Right ventricle myocardium inferior (tissue), 1 donor: ENCODE measurements at regions not wholly inside any gene's neighbourhood (a gene's known extent, or its start where the extent isn't known, plus 50 kb on each side); places are given as distances from the start of the nearest gene placed in this dataset.

ENCODE experiments used
- ATAC-seq: fragments of 200-7000 bp; cut with Tn5 transposase; one replicate; pipeline ENCODE4 v1.9.1; 2020; ENCODE audit warnings: mild to moderate bottlenecking, moderate library complexity
- DNase-seq: peaks from one replicate; pipeline ENCODE4 v3.0.0; 2021; ENCODE audit errors: missing footprints
- intact Hi-C: fragments of 100-400 bp; cut with DNase I; formaldehyde crosslinking; loops from one replicate; pipeline ENCODE4 v1.11.0; 2022
- donor health status: DM: no; HTN: yes; CAD: no; lungs with severe emphysema.

DNA sequence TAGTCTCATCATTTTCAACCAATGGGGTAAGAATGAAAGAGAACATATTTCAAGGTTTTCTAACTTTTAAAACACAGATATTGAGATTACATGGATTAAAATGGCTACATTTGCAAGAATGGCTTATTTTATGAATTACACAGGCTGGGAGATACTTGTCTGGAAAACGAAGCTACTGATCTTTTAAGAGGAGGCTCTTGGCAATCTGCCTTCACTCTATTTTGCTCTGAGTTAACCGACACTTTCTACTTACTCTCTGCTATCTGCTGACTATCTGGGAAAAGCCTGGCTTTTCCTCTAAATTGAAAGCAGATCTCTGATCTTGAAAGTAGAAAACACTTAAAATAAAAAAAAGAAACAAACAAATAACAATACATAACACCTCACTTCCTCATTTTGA is 325.4 kb upstream of the LINC00305 start:
- ATAC-seq (no peak), DNase-seq (no peak)
- intact Hi-C loops: no loop called here

DNA sequence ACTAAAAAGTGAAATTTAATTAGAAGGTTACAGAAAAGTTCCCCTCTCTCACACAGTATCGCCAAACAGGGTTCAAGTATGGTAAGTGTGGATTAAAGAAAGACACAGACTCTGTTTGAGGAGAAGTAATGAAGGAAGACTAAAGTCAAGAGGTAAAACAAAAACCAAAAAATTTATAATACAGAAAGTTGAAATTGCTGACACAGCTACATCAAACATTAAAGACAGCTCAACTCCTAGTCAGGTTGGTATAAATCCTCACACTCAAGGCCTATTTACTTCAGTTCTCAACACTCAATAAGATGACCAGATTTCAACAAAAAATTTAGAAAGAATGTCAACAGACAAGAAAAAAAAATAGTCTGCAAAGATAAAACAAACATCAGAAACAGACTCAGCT is 300.5 kb upstream of the LINC00305 start:
- no peak for ATAC-seq
- intact Hi-C loops: no loop called here
- DNase-seq: no peak

DNA sequence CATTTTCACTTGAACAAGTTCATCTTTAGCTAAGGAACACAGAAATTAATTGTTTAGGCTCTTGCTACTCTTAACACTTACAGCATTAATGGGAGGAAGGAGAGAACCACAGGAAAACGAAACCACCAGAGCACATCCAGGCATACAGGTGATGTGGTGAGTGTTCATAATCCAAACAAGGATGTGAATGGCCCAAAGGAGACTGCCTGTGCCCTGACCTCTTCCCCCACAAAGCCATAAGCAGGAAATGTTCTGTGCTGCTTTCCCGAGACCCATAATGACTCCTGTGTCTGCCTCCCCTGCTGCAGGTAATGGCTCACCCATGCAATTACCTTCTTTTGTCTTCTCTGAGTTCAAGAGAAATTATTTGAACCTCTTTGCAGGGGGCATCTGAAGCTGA is 295.9 kb upstream of the LINC00305 start:
- intact Hi-C loops: no loop called here
- ATAC-seq (no peak), DNase-seq (no peak)

DNA sequence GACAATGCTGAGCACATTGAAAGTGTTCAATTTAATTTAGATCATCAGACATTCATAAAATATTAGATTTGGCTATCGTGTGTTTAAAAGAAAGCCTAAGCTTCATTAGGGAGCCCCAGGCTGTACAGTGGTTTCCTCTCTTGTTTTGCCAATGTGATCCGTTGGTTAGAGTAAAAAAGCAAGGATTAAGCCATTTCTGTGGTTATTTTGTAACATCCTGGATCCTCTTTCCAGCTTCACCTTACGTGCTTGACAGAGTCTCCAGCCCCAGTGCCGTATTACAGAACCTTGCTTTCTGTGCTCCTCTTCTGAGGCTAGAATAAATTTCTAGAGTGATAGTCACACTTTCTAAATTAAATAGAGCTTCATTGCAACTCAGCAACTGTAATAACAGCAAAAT is 289.3 kb upstream of the LINC00305 start:
- intact Hi-C loops: no loop called here
- ATAC-seq (no peak), DNase-seq (no peak)

DNA sequence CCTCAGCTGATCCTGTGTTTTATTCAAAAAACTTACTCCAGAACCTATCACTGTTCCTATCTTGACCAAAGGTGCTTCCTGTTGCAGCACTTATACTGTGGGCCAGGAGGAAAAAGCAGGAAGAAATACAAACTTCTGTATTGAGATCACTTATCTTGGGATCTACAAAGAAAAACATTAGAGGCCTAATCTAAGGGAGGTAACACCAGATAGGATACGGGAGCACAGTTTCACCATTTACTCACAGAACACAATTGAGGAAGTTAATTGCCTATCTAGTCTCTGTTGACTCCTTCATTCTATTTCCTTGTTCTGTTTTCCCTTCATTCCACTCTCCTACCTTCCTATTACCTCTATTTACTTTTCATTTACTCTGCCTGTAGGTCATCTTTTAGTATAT is 287.2 kb upstream of the LINC00305 start:
- ATAC-seq: no peak
- no peak for DNase-seq
- intact Hi-C loops: no loop called here

DNA sequence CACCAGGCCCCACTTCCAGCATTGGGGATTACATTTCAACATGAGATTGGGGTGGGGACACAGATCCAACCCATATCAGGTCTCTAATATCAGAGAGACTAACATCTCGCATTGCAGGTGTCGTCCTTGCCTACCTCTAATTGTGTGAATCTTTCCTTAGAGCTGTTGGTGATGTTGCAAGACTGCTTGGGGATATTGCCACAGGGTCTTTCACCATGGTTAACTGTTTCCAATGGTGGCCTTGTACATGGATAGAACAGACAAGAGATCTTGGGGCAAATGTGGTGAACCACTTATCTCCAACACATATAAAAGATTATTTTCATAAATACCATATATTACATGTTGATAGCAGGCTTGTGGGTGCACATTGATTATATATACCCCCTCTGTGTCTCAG is 270.3 kb upstream of the LINC00305 start:
- ATAC-seq: no peak

DNA sequence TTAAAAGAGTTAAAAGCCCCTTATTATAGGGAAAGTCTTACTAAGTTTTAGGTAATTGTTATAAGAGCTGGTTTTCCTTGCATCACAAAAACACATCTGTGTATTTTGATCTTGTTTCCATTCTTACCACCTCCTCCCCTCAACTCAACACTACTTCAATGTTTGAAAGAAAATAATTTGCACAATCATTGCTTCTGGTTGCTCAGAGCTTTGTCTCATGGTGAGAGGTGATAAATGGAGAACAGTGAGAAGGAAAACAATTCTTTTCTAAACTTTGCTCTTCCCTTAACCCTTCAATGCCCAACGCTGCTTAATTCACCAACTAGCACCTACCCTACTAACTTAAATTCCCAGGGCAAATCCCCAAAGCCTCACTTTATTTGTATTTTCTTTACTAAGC is 268.1 kb upstream of the LINC00305 start:
- ATAC-seq: no peak
- intact Hi-C loops: loop anchor here (10.0 kb wide), 1 partner anchor 402 kb away; no protein-coding TSS in a partner anchor
- no peak for DNase-seq

More for the DNA sequence above, 270.3 kb upstream of the LINC00305 start:
- DNase-seq: no peak
- intact Hi-C loops: loop anchor here (10.0 kb wide), 1 partner anchor 404 kb away; no protein-coding TSS in a partner anchor

DNA sequence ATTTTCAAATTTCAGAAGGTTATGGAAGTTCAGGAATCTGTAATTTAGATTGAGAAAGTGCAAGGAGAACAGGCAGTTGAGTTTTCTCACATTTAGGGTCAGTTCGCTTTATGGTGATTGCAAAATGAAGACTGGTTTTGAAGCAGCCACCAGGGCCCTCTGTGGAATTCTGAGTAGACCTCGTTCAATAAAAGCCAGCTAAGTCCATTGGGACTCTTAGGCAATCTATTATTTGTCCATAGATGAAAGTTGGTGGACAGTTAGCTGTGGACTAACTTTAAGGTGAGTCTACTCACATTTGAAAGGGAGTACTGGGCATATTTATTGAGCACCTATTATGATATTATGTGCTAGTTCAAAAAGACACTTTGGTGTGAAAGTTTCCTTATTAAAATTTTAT is 266.3 kb upstream of the LINC00305 start:
- DNase-seq (no peak), ATAC-seq (no peak)
- intact Hi-C loops: loop anchor here (10.0 kb wide), 1 partner anchor 400 kb away; no protein-coding TSS in a partner anchor

DNA sequence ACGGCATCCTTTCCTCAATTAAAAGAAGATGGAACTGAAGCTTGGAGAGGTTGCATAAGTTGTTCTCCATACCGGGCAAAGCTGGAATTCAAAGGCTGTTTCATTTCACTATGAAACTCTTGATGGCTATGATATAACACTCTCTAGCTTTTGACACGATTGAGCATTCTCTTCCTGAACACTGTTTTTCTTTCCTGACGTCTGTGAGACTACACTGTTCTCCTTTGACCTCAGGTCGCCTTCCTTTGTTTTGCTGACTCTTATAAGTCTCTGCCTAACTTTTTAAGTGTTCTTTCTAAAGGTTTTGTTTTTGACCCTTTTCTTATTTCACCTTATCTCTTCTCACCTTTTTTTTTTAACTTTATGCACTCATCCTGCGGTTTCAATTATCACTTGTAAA is 261.8 kb upstream of the LINC00305 start:
- intact Hi-C loops: loop anchor here (10.0 kb wide), 1 partner anchor 396 kb away; no protein-coding TSS in a partner anchor
- no peak for ATAC-seq
- DNase-seq: no peak

DNA sequence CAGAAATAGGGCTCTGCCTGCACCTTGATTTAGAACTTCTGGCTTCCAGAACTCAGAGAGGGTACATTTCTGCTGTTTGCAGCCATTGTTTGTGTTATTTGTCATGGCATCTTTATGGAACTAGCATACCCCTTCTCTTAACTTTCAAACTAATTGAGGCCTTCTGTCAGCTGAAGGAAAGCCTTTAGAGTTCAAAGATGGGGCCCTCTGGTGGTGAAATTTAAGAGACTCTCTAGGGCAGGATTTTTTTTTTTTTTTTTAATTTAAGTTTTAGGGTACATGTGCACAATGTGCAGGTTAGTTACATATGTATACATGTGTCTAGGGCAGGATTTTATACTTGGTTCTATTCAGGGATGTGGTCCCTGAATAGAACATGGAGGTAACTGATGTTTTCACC is 260.6 kb upstream of the LINC00305 start:
- ATAC-seq (no peak), DNase-seq (no peak)
- intact Hi-C loops: no loop called here

DNA sequence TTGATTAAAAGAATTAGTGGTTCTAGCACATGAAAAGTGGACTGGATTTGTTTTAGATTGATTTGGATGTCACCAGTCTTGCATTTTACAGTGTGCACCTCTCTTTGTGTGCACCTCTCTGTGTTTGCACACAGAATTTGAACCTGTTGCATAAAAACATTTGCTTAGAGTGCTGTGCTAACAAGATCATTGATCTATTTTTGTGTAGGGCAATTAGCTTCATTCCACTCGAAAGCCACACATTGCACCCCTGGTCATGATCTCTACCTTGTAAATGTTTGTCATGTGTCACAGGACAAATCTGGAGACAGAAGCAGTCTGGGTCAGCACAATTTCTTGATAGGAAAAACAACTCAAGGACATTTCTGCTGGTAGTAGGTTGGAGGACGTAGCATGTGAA is 258.7 kb upstream of the LINC00305 start:
- intact Hi-C loops: no loop called here
- no peak for DNase-seq
- no peak for ATAC-seq

DNA sequence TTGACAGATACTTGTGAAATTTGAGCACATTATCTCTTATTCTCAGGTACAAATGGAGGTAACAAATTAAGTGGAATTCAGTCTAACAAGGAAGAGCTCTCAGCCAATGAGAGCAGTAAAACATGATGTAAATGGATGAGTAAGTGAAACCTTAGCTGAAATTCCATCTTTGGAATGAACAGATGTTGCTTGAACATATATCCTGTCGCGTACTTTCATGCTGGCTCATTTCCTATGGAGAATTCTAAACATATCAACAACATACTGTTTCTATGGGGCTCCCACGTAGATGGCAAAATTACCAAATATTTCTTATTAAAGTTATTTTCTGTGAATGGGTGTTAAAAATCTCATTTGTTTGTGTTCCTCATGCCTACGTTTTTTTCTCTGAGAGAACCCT is 256.3 kb upstream of the LINC00305 start:
- ATAC-seq (no peak), DNase-seq (no peak)
- intact Hi-C loops: no loop called here

DNA sequence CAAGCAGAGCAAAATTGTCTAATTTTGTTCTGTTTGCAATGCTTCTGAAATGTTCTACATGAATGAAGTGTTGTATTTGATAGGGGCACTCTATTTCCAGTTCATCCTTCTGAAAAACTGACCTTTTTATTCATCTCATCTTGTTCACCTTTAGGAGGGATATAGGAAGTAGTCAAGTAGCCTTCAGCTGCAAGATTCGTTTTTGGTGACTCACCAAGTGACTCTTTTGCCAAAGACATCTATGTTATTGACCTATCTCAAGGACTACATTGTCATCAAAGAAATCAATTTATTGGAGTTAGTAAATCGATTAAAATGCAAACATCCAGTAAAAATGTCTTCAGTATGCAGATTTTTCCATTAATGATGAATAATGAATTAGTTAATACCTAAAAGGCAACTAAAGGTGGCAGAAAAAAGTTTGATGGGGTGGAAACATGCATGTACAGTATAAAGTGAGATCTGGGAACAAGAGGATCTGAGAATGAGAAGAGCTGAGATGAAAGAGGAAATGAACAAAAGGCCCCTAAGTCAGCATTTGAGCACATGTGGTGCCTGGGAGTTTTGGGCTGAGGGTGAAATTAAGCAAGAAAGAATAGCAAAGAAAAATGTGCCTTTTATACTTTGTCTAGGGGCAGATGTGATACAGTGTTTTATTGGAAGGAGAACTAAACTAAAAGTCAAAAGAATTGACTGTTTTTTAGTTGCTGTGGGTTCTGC is 255.1 kb upstream of the LINC00305 start:
- DNase-seq: no peak
- intact Hi-C loops: no loop called here
- ATAC-seq: no peak

DNA sequence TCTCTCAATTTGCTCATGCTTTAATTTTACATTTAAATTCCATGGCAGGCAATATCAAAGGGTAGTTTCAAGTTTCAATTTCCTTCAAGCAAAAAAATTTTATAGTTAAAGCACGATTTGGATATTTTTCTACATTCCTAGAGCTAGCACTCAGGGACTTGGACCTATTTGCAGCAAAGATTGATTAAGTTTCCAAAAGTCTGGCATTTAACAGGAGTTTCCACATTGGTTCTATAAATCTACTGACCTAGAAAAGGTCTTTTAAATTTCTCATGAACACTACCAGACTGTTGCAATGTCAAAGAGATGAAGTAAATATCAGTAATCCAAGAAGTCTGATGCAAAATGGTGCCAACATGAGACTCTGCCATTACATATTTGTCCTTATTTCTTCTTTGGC is 253.7 kb upstream of the LINC00305 start:
- intact Hi-C loops: no loop called here
- DNase-seq: no peak
- ATAC-seq: no peak

DNA sequence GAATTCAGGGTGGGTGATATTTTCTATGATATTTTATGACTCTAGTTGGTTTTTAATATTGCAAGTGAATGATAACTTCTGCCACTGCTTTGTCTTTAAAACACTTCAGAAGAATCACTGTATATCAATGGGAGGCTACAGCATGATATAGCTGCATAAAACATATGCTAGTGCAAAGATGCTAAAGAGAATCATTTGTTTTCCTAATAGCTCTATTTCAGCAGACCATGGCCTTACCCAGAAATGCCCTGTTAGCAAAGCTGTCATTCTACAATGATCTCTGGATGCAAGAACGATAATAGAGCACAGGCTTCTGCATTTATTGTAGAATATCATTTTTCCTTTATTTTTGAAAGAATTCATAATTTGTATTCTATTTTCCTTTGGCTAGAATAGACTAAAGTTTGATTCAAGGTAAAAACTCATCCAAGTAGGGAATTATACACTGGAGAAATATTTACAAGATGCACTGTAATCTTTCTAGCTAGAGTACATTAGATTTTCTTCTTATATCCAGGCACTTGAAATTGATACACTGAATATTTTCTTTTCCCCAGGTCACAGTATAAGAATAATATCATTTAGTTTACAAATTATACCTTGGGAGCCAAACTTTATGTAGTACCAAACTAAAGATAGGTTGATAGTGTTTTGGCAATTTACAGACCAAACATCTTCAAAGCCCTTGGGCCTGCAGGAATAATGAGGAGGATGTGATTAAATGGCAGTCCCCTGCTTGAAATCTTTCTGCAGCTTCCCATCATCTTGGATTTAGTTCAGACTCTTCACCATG is 252.6 kb upstream of the LINC00305 start:
- intact Hi-C loops: no loop called here
- DNase-seq (no peak), ATAC-seq (no peak)

DNA sequence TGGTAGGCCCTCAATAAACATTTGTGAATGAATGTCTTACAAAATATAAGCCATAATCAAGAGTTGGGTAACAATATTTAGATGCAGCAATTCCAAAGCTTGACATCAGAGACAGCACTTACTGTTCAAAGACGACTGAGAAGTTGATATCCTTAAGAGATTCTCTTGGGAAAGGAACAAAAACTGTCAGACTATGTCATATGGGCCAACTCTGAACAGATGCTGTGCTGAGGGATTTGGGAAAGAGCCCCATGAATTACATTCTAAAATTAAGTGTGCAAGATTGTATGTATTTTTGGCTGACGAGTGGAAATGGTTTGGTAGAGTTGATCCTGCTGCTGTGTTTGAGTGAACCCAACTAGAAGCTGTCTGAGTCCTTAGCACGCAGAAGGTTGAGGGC is 250.7 kb upstream of the LINC00305 start:
- no peak for ATAC-seq
- DNase-seq: no peak
- intact Hi-C loops: no loop called here

DNA sequence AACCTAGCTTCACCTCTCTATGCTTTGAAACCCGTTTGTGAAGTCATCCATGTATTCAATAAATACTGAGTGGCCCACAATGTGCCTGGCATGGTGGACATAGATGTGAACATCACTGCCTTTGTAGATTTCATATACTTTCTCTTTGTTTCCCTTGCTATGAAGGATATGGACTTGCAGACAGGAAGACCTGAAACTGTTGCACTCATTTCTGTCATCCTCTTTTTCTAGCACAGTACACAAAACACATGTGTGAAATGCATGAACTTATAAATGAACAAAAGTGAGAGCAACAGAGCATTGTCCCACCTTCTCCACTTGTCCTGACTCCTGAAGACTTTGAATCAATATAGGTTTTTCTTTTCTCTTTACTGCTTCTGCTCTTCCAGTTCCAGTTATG is 249.4 kb upstream of the LINC00305 start:
- no peak for ATAC-seq
- no peak for DNase-seq
- intact Hi-C loops: no loop called here

DNA sequence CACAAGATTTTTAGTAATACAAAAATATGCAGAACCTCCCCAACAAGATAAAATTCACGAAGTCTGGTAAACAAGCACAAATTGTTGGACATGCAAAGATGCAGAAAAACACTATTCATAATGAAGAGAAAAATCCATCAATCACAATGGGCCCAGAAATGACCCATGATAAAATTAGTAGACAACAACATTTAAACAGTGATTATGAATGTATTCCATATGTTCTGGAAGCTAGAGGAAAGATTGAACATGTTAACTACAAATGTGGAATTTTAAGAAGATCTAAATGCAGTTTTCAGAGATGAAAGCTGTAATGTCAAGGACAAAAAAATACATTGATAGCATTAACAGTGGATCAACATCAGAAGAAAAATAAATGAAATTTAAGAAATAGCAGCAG is 243.3 kb upstream of the LINC00305 start:
- no peak for ATAC-seq
- DNase-seq: no peak
- intact Hi-C loops: no loop called here

DNA sequence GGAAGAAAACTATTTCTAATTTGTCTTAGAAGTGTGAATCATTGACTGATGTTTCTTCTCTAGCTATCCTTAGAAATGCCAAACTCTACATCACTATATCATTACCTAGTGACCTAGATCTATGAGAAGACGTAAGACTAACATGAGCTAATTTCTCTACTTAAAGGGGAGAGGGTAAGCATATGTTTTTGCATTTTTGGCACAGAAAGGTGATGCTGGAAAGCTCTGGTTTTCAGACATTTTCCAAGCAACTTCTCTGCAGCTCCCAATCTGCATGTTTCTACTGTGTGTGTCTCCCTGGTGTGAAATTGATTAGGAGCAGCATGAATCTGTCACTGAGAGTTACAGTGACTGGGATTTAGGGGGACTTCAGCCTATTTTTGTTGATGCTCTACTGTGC is 235.2 kb upstream of the LINC00305 start:
- DNase-seq (no peak), ATAC-seq (no peak)
- intact Hi-C loops: no loop called here

DNA sequence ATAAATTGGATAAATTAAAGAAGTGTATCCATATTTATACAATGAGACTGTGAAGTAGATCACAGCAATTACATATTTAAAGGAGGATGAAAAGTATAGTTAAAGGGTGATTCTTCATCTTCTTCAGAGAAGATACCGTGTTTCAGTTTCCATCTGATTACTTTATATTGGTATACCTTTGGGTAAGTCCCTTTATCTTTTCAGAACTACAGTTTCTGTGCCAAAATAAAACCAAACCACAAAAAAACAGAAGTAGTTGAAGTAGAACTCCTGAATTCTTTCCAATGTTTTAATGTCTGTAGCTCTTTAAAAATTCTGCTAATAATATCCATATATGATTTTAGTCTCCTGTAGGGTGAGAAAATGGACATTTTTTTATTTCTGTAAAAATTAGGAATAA is 231.2 kb upstream of the LINC00305 start:
- DNase-seq (no peak), ATAC-seq (no peak)
- intact Hi-C loops: no loop called here
